SH-SY5Y (cell line): ENCODE measurements at regions not wholly inside any gene's neighbourhood (a gene's known extent, or its start where the extent isn't known, plus 50 kb on each side); places are given as distances from the start of the nearest gene placed in this dataset.

ENCODE experiments used
- GATA2 ChIP-seq: IDR thresholded peaks from 2 replicates; pipeline ENCODE4 v1.6.1; 2011; ENCODE audit warnings: mild to moderate bottlenecking, low read depth, low read length
- GATA3 ChIP-seq: IDR thresholded peaks from 2 replicates; pipeline ENCODE4 v1.6.1; 2011; ENCODE audit warnings: low read depth, mild to moderate bottlenecking, low read length, moderate library complexity

DNA sequence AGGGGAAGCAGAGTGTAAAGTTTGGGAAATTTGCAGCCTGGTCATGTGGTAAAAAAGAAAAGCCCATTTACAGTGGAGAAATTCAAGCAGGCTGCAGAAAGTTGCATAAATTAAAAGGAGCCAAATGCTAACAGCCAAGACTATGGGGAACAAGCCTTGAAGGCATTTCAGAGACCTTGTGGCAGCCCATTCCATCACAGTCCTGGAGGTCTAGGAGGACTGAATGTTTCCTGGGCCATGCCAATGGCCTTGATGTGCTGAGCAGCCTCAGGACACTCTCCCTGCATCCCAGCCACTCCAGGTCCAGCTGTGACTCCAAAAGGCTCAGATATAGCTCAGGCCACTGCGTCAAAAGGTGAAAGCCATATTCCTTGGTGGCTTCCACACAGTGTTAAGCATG lies 1202.4 kb upstream of the ATXN8OS start:
- TF ChIP-seq GATA2 (no peak), GATA3 (no peak)
